ENCODE measurements at regions not wholly inside any gene's neighbourhood (a gene's known extent, or its start where the extent isn't known, plus 50 kb on each side); places are given as distances from the start of the nearest gene placed in this dataset.
A peak's percentile ranks its signal among the peaks of the same experiment; 100 is the strongest.
"Not testable (repeated sequence)": the region's sequence is repeated elsewhere in the genome, so short reads cannot be mapped to it uniquely, and the experiment has no call there.

DNA sequence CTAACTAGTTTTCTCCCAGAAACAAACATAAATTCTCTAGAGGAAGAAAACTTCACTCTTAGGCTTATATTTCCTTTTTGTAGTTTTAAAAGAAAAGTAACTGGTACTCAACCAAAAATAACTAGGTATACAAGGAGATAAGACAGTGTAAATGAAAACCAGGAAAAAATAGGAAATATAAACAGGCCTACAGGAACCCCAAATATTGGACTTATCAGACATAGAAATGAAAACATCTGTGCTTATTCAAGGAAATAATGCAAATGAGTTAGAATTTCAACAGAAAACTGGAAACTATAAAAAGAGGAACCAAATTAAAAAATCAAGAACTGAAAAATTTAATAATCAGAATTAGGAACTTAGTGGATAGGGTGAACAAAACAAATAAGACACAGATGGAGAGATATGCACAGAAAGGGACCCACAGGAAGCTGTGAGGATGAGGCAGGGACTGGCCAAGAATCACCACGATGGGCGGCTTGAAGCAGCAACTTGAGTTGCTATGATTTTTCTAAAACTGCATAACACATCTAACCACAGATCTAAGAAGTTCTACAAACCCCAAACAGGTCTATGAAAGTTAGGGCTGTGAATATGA lies 67.5 kb upstream of the ACTRT2 start:
- no peak for DNase-seq

GRCh38 chr1:2955652-2956051 lies 65.6 kb upstream of the ACTRT2 start:
- no peak for DNase-seq

DNA sequence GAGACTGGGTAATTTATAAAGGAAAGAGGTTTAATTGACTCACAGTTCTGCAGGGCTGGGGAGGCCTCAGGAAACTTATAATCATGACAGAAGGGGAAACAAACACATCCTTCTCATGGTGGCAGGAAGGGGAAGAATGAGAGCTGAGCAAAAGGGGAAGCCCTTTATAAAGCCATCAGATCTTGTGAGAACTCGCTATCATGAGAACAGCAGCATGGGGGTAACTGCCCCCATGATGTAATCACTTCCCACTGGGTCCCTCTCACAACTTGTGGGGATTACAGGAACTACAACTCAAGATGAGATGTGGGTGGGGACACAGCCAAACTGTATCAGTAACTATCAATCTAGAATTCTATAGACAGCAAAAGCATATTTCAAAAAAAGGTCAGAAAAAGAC lies 64.7 kb upstream of the ACTRT2 start:
- no peak for DNase-seq

GRCh38 chr1:2957329-2957728 lies 63.9 kb upstream of the ACTRT2 start:
- DNase-seq, result no peak

DNA sequence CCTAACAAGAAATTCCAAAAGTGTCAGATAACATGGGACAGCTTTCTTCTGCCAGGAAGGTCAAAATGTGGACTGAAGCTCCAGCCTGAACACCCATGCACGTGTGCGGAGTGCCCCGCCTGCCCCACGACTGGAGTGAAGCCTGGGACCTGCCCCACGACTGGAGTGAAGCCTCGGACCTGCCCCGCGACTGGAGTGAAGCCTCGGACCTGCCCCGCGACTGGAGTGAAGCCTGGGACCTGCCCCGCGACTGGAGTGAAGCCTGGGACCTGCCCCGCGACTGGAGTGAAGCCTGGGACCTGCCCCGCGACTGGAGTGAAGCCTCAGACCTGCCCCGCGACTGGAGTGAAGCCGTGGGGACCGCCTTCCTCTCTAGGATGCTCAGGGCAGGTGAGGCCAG lies 61.4 kb upstream of the ACTRT2 start:
- DNase-seq, result not testable (repeated sequence)

GRCh38 chr1:2961081-2961480 lies 60.2 kb upstream of the ACTRT2 start:
- no peak for DNase-seq

- no peak for DNase-seq
Observed at GRCh38 chr1:2961661-2962060, 59.6 kb upstream of the ACTRT2 start.

DNA sequence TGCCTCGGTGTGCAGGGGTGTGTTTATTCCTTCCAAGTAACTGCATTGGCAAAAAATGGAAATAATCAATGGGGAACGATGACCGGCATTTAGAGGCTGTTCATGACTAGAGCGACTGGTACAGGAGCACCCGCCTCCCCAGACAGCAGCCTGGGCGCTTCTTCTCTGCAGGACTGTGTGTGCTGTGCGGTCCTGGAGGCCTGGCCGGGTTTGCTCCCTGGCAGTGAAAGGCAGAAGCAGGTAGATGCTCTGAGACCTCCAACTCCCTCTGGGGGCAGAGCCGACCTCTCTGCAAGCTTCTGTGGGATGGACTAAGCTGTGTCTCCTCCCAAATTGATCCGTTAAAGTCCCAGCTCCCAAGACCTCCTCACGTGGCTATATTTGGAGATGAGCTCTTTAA lies 59.2 kb upstream of the ACTRT2 start:
- no peak for DNase-seq

DNA sequence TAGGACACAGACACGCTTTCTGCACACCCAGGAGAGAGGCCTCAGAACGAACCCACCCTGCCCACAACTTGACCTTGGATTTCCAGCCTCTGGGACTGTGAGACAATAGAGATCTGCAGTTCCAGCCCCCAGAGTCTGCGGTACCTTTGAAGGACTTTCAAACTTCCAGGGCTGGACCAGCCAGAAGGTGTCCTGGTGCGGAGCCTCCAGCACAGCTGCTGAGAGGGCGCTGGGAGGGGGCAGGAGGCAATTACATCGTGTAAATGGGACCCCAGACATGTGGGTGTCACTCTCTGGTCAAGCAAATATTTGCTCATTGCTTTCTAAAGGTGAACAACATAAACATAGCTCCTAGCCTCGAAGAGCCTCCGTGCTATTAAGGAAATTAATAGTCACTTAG lies 58.7 kb upstream of the ACTRT2 start:
- DNase-seq, result no peak

DNA sequence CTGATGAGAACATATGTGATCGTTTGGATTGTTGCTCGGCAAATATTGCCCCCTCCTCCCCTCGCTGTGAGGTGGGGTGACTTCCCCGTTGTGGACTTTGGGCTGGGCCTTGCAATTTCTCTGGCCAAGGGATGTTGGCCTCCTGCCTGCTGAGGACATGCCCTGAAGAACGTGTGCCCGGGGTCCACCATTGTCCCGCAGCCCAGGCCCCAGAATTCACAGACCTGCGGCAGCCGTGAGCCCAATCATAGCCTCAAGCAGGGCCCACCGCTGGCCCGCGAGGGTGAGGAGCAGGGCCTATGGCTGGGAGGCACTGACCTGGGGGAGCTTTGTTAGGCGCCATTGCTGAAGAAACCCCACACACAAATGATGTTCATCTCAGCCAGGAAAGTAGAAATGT lies 58.3 kb upstream of the ACTRT2 start:
- no peak for DNase-seq

GRCh38 chr1:2965676-2966075 lies 55.6 kb upstream of the ACTRT2 start:
- DNase-seq, result no peak

DNA sequence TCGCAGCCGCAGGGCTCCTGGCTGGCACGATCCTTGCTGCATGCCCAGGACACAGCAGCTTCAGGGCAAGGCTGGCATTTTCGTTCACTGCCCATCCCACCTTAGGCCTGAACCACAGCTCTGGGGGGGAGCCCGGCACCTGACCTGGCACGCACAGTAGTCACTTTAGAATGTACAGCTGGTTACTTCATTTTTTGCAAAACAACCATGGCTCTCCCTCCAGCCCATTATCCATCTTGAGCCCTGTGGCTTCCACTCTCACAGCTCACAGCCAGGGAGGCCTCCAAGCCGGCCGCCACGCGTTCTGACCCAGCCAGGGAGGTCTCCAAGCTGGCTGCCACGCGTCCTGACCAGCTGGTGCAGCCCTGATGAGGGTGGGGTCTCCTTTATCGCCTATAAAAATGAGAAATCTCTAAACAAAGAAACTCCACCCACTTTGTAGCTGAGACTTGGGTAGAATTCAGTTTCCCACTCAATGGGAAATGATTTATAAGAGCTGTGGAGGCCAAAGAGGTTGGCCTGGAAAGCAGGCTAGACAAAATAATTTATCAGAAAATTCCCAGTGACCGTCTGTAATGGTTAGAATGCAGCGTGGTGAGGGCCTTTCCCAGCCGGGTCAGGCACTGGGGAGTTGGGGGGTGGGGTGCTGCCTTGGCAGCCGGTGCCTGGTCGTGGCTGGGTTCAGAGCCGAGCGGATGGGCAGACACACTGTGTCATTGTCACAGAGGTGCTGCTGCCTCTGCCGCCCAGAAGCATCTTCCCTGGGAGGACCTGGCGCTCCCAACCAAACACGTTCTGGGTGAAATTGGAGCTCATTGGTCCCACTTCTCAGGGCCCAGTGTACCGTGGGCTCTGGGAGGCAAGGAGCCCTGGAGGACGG lies 54.6 kb upstream of the ACTRT2 start:
- DNase-seq, result no peak

DNA sequence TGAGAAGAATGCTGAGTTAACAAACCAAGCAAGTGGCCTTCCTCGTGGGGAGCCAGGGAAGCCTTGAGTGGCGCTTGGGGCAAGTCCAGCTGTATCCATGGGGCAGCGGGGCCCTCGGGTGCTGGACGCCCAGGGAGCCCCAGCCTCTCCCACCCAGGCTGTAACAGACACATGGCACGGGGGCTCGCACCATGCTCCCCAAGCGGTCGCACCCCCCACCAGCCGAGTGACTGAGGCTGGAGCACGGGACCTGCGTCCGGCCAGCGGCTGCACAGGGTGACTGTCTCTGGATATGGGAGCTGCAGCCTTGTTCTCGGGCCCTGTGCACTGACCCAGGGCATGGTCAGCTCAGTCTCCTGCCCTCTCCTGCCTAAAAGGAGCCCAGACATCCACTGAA lies 53.9 kb upstream of the ACTRT2 start:
- no peak for DNase-seq

DNA sequence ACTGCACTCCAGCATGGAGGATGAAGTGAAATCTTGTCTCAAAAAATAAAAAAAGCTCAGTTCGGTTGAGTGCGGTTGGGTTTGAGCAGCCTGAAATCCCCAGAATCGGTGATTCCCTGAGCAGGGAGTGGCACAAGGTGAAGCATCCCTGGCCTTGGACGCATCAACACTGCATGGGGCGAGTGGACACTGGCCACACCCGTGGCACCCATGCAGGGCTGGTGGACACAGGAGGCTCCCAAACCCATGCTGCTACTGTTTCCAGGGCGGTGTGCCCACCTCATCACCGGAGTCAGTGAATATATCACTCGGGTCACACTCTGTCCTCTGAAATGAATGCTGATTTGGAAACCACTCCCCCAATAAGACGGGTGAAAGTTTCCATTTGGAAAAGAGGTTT lies 53.4 kb upstream of the ACTRT2 start:
- no peak for DNase-seq

DNA sequence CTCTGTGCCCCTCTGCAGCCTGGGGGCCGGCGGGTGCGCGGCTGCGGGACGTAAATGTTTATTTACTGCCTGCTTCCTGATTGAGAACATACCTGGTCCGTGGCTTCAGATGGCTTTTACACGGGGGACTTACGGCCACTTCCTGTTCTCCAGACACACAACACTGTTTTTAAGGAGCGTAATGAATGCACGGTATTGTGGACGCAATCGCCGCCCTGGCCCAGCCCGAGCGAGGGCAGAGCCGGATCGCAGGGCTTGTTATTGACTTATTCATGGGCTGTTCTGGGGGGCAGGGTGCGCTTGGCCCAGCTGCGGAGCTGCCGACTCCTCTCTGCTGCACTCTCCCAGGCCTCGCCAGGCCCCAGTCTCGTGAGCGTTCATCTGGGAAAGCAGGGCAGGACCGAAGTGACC lies 52.8 kb upstream of the ACTRT2 start:
- DNase-seq, result no peak

DNA sequence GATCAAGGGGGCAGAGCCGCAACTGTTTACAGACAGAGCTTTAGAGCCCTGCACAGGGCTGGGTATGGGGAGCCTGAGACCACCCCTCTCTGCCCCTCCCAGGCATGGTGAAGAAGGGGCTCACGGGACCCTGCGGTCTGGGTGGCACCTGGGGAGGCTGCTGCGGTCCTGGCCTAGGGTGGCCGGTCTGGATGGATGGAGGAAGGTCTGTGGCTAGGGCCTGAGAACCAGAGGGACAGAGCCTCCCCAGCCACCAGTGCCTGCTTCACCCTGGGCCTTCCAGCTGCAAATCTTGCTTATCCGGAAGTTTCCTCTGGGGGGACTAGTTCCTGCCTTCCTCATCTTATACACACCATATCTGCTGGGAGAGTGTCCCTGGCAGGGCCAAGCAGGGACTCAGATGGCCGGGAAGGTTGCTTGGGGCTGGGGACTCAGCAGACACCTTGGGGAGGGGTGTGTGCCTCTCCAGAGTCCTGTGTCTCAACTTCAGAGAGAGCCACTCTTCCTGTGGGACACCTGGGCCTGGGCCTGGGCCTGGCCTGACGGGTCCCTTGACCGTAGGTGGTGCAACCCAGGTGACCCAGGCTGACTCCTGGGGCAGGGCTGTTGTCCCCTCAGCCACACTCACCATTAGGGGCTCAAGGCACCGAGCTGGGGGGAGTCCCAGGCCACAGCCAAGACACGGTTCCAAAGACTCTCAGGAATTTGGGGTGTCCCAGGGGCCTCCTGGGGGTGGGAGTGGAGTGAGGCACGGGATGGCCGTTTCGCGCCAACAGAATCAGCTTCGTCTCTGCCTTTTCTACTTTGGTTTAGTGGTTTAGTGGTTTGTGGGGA lies 52.0 kb upstream of the ACTRT2 start:
- no peak for DNase-seq

DNA sequence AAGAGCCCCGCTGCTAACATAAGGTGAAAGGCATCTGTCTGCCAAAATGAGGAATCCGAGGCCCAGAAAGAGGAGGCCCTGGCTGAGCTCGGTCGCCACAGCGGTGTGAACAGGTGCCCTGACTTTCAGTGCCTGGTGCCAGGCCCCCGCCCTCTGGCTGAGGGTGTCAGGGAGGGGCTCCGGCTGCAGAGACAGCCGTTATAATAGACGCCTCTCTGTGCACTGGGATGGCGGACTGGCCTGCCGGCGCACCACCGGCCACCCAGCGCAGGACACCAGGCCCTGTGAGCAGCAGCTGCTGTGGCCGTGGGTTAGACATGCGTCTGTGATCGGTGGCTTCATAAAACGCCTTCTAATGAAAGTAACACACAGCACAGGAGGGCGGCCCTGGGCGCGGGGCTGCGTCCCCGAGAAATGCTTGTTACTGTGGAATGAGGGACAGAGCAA lies 51.4 kb upstream of the ACTRT2 start:
- DNase-seq, result peak; percentile 70

- no peak for DNase-seq
Observed at GRCh38 chr1:2970311-2971071, 50.8 kb upstream of the ACTRT2 start.

DNA sequence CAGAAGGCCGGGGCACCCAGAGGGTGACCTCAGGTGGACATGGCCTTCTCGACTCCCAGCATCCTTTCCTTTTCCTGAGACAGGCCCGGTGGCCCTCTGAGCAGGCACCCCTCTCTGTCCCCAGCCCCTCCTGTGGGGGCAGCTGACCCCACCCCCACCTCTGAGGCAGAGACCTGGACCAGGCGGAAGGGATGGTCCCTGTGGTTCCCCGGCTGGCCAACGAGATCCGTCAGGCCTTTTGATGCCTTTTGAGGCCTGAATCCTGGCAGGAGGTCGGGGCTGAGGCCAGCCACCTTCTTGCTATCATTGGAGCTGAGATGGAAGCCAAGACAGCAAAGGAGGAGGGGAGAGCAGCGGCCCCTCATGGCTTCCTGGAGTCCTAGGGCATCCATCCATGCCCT lies 50.2 kb upstream of the ACTRT2 start:
- no peak for DNase-seq

Data from RPMI8226 (cell line).